Skeletal muscle satellite cell (primary cell): ENCODE measurements at regions not wholly inside any gene's neighbourhood (a gene's known extent, or its start where the extent isn't known, plus 50 kb on each side); places are given as distances from the start of the nearest gene placed in this dataset.
"Not testable (repeated sequence)": the region's sequence is repeated elsewhere in the genome, so short reads cannot be mapped to it uniquely, and the experiment has no call there.

Experiments used
- H3K27me3 ChIP-seq: 2 replicates; pipeline ENCODE4 v1.7.0; 2013; ENCODE audit warnings: low read length; ENCODE audit not compliant: control insufficient read depth, insufficient read depth
- H3K36me3 ChIP-seq: 2 replicates; pipeline ENCODE4 v1.7.0; 2013; ENCODE audit warnings: mild to moderate bottlenecking, control low read depth, low read length; ENCODE audit not compliant: insufficient read depth
- H3K4me1 ChIP-seq: 2 replicates; pipeline ENCODE4 v1.7.0; 2013; ENCODE audit warnings: low read length; ENCODE audit not compliant: control insufficient read depth, insufficient read depth
- H3K4me2 ChIP-seq: 2 replicates; pipeline ENCODE4 v1.7.0; 2013; ENCODE audit warnings: mild to moderate bottlenecking, low read length
- H3K4me3 ChIP-seq: 2 replicates; pipeline ENCODE4 v1.7.0; 2013; ENCODE audit warnings: low read length
- H3K9ac ChIP-seq: 2 replicates; pipeline ENCODE4 v1.7.0; 2013; ENCODE audit warnings: mild to moderate bottlenecking, low read depth, low read length, moderate library complexity
- H3K9me3 ChIP-seq: replicated peaks from 2 replicates; pipeline ENCODE4 v1.7.0; 2013; ENCODE audit warnings: mild to moderate bottlenecking, control low read depth, low read length

DNA sequence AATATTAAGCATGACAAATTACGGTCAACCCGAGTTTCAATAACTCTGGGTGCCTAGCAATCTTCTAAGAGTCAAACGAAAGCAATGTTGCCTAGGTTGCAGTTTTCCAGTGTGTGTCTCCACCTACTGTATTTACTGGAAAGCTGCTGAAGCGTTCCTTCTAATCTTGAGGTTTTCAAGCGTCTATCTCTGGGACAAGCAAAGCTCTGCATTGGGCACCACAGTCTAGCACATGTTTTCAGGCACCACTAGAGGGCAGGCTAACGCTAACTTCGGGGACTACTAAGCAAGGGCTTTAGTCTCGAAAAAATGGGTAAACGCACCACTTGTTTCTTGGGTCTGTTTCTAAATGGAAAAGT is 82.7 kb upstream of the KIF2A start:
- H3K9me3 ChIP-seq, H3K27me3 ChIP-seq, H3K4me1 ChIP-seq, H3K9ac ChIP-seq, H3K36me3 ChIP-seq, H3K4me2 ChIP-seq, H3K4me3 ChIP-seq: not testable (repeated sequence)

DNA sequence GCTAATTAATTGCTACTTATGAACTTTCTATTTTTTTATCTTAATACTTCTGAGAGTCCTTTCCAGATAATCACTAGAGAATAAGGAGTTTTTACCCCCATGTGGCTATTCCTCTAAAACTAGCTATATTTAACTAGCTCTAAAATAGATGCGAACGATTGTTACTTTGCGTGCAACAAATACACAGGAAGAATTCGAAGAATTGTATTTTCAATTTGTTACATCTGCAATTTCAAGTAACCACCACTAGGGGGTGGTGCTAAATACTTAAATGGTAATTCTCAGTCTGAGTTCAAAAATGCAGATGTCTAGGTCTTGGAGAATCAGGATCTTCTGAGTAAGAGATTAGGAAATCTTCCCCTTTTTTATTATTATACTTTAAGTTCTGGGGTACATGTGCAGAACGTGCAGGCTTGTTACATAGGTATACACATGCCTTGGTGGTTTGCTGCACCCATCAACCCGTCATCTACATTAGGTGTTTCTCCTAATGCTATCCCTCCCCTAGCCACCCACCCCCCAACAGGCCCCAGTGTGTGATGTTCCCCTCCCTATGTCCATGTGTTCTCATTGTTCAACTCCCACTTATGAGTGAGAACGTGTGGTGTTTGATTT is 80.9 kb upstream of the KIF2A start:
- H3K27me3 ChIP-seq, H3K9me3 ChIP-seq, H3K4me2 ChIP-seq, H3K9ac ChIP-seq, H3K4me1 ChIP-seq, H3K36me3 ChIP-seq, H3K4me3 ChIP-seq: not testable (repeated sequence)

DNA sequence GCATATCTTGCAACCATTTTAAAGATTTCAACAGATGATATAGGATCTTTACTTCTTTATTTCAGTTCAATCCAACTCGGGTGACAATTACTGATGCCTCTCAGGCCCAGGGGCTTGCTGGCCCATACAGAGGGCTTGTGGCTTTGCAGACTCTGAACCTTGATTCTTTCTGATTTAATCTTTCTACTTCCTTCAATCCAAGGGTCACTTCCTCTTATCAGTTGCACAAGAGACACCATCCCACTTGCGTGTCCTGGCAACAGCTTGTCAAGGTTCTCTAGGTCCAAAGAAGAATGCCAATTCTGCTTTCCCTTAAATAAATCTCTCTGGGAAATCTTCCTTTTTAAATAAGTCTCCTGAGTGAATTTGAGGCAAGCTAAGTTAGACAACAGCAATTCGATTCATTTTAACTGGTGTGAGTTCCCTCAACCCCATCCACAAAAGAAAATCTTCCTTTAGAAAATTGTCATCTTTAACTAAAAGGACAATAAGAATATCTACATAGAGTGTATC is 75.1 kb upstream of the KIF2A start:
- not testable (repeated sequence) for H3K4me3 ChIP-seq, H3K4me1 ChIP-seq, H3K9ac ChIP-seq, H3K36me3 ChIP-seq, H3K27me3 ChIP-seq, H3K4me2 ChIP-seq, H3K9me3 ChIP-seq

DNA sequence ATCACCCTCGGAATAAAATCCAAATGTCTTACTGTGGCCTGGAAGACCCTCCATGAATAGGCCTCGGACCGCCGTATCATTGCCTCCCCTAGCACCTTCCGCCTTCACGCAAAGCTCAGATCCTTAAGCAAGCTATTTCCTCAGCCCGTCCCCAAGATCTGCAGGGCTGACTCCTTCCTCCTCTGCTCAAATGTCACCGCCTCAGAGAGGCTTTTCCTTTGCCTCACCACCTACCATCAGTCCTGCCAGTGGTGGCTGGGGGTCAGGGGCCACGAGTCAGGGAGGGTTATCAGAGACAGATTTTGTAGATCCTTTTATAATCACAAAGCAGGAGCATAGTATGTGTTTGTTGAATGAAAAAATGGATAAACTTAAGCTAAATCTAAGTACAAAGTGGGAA is 74.4 kb upstream of the KIF2A start:
- no peak overlapping the region for H3K4me2 ChIP-seq
- H3K36me3 ChIP-seq = no peaks in the 10 kb centered on the region
- H3K9me3 ChIP-seq = no peaks in the 10 kb centered on the region
- H3K4me1 ChIP-seq = peaks cover 4% of the 10 kb centered on the region
- H3K9ac ChIP-seq = no peak overlapping the region
- no peak overlapping the region for H3K4me3 ChIP-seq
- H3K27me3 ChIP-seq = no peaks in the 10 kb centered on the region

DNA sequence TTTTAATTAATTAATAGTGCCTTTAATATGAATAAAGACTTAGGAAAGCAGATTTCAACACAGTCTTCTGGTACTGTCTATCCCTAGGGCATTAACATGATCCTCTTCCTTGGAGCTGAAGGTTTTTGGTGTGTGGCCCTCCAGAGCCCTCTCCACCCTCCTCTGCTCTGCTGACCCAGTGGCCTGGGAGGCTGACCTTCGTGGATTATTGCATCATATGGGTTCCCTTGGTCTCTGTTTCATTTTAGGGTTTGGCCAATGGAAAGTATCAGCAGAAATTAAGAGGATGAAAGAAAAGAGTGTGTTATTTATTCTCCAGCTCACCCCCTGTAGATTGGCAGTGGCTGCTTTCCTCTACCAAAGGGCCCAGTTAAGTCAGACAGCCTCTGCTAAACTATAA is 73.8 kb upstream of the KIF2A start:
- not testable (repeated sequence) for H3K9ac ChIP-seq, H3K27me3 ChIP-seq, H3K9me3 ChIP-seq, H3K4me2 ChIP-seq, H3K4me3 ChIP-seq, H3K4me1 ChIP-seq, H3K36me3 ChIP-seq

DNA sequence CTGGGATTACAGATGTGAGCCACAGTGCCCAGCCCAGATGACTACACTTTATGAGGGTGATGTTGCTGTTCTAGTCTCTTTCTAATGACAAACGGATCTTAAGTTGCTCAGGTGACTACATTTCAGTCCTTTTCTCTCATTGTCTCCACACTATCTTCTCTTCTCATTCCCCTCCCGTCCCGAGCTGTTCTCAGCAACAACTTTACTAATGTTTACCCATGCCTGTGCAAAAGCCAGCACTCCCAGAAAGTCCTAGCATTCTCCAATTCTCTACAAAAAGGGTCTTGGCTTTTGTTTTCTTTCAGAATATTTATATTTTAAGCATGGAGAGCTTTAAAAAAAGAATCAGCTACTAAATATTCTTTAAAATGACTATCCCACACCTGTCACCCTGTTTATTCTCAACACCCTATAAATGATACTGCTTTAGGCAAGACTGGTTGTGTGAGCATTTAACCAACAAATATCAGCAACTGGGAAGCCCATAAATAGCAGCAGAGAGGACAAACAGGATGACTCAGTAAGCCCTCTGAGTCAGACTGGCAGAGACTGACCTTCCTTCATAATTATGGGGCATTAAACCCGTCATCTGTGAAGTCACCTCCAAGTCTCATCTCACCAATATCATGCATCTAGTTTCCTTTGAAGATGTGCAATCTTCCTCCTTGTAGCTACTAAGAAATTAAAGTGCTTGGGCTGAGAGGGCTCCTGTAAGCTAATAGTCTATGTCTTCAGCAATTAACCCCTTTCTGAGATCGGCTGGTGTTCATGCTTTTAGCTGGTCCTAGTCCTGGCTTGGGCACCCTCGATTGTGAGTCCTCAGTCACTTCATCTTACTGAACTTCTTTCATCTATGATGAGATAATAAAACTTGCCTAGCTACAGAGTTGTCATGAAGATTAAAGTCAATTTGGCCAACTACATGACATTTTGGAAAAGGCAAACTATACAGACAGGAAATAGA is 72.6 kb upstream of the KIF2A start:
- not testable (repeated sequence) for H3K4me1 ChIP-seq, H3K27me3 ChIP-seq, H3K9ac ChIP-seq, H3K4me3 ChIP-seq, H3K36me3 ChIP-seq, H3K4me2 ChIP-seq, H3K9me3 ChIP-seq

DNA sequence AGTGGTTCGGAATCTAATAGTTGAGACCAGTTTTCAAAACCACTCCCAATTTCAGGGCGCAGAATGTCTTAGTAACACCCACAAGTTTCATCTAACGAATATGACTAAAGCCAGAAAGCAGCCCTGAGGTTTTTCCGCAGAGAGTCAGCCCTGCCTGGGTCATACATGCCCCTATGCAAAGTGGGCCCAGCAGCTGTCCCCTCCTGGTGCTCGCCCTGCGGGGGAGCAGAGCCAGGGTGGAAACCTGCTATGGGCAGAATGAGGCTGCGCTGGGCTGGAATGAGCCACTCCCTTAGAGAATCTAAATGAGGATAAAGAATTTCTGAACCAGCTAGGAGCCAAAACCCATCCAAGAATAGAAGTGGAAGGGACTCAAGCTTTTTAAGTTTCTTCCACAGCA is 69.4 kb upstream of the KIF2A start:
- H3K9ac ChIP-seq, H3K4me2 ChIP-seq, H3K9me3 ChIP-seq, H3K4me3 ChIP-seq, H3K27me3 ChIP-seq, H3K36me3 ChIP-seq, H3K4me1 ChIP-seq: not testable (repeated sequence)

DNA sequence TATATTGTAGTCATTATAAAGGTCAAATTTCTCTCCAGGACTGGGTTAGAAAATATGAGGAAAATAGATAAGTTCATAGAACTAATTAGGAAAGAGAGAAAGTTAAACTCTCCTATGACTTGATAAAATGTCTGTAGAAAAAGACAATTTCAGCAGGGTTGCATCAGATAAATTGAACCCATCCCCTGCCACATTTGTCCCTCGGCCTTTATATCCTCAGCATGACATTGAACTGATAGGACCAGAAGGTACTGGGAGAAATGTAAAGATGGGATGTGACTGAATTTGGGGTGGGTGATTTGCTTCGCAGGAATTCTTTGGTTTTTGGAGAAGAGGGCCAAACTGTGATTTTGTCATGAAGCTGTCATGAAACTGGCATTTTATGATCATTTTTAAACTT is 68.1 kb upstream of the KIF2A start:
- not testable (repeated sequence) for H3K9me3 ChIP-seq, H3K4me3 ChIP-seq, H3K27me3 ChIP-seq, H3K9ac ChIP-seq, H3K4me2 ChIP-seq, H3K4me1 ChIP-seq, H3K36me3 ChIP-seq

DNA sequence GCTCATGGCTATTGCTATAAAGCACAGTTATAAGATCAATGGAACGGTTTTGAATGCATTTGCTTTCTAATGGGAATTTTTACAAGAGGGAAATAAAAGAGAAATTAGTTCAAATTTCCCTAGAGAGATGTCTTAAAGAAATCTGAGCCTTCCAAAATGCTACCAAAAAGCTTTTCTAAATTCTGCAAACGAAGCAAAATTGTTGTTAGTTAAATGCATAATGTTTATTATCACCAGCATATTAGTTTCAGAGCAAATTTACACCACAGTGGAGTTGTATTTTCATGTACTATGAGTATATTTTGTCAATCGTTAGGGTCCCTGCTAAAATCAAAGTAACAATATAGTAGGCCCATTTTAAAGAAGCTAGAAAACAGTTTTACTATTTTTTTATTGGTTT is 67.4 kb upstream of the KIF2A start:
- H3K4me3 ChIP-seq, H3K9ac ChIP-seq: not testable (repeated sequence)

DNA sequence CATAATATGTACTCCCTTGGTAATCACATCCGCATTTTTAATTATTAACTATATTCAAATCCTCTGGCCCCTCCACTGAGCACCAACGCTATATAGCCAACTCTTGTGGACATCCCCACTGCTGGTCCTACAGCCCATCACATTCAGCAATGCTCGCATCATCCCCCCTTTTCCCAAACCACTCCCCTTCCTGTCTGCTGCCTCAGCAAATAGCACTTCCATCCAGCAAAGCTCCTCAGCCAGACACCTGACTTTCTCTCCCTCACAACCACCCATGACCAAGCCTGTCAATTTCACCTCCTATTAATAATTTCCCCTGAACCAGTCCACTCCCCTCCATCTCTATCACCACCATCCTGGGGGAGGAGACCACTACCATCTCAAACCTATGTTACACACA is 65.5 kb upstream of the KIF2A start:
- not testable (repeated sequence) for H3K4me3 ChIP-seq, H3K4me1 ChIP-seq, H3K36me3 ChIP-seq, H3K9ac ChIP-seq, H3K9me3 ChIP-seq, H3K27me3 ChIP-seq, H3K4me2 ChIP-seq

More for the DNA sequence above, 67.4 kb upstream of the KIF2A start:
- H3K4me2 ChIP-seq, H3K27me3 ChIP-seq, H3K4me1 ChIP-seq, H3K9me3 ChIP-seq, H3K36me3 ChIP-seq: not testable (repeated sequence)

DNA sequence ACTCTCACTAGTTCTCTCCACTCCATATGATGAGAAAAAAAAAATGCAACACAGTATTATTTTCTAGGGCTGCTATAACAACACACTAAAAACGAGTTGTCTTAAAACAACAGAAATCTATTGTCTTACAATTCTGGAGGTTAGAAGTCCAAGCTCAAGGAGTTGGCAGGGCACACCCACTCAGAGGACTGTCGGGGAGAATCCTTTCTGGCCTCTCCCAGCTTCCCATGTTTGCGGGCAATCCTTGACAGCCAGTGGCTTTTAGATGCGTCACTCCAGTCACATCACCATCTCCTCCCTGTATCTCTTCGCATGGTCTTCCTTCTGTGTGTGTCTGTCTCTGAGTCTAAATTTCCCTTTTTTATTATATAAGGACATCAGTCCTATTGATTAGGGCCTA is 64.0 kb upstream of the KIF2A start:
- not testable (repeated sequence) for H3K36me3 ChIP-seq, H3K27me3 ChIP-seq, H3K4me2 ChIP-seq, H3K4me3 ChIP-seq, H3K9me3 ChIP-seq, H3K4me1 ChIP-seq, H3K9ac ChIP-seq

DNA sequence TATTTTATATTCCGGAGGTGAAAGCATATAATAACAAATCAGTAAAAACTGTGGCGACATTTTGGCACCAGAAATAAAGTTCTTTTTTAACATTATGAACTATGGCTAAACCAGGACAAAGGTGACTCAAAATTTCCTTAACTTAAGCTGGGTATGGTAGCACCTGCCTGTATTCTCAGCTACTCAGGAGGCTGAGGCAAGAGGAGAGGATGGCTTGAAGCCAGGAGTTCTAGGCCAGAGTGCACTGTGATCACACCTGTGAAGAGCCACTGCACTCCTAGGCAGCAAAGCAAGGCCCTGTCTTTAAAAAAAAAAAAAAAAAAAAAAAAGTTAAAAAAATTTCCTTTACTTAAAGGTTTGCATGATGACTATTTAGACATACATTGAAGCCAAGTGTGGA is 63.0 kb upstream of the KIF2A start:
- not testable (repeated sequence) for H3K9ac ChIP-seq, H3K4me3 ChIP-seq, H3K27me3 ChIP-seq, H3K9me3 ChIP-seq, H3K36me3 ChIP-seq, H3K4me2 ChIP-seq, H3K4me1 ChIP-seq
